IMR-90 (cell line): ENCODE measurements at regions not wholly inside any gene's neighbourhood (a gene's known extent, or its start where the extent isn't known, plus 50 kb on each side); places are given as distances from the start of the nearest gene placed in this dataset.

Source experiments
- BHLHE40 ChIP-seq: fragments of 150-350 bp; IDR thresholded peaks from 2 replicates; pipeline ENCODE4 v1.6.1; 2016; ENCODE audit warnings: mild to moderate bottlenecking, low read depth, low read length
- CEBPB ChIP-seq: IDR thresholded peaks from 2 replicates; pipeline ENCODE4 v1.6.1; 2012; ENCODE audit warnings: low read depth, low read length, improper control_type of control experiment
- CHD1 ChIP-seq: IDR thresholded peaks from 2 replicates; pipeline ENCODE4 v1.6.1; 2012; ENCODE audit warnings: low read depth, low read length, improper control_type of control experiment
- ELK1 ChIP-seq: fragments of 150-350 bp; IDR thresholded peaks from 2 replicates; pipeline ENCODE4 v1.6.1; 2016; ENCODE audit warnings: low read depth, mild to moderate bottlenecking, low read length, moderate library complexity, borderline replicate concordance
- FOS ChIP-seq: fragments of 150-350 bp; IDR thresholded peaks from 2 replicates; pipeline ENCODE4 v1.6.1; 2016; ENCODE audit warnings: low read depth, low read length
- POLR2A ChIP-seq: IDR thresholded peaks from 2 replicates; pipeline ENCODE4 v1.6.1; 2012; ENCODE audit warnings: mild to moderate bottlenecking, low read depth, low read length
- RAD21 ChIP-seq: IDR thresholded peaks from 2 replicates; pipeline ENCODE4 v1.6.1; 2012; ENCODE audit warnings: low read length, improper control_type of control experiment
- TF ChIP-seq, protein P1 (sequence below): conservative IDR thresholded peaks from 2 replicates; pipeline ENCODE4 v1.5.1; 2012; ENCODE audit warnings: mild to moderate bottlenecking, low read depth, low read length, improper control_type of control experiment
- TF ChIP-seq, protein P2 (sequence below): fragments of 150-350 bp; IDR thresholded peaks from 2 replicates; pipeline ENCODE4 v1.6.1; 2017; ENCODE audit warnings: mild to moderate bottlenecking, antibody characterized with exemption, low read length, low read depth

DNA sequence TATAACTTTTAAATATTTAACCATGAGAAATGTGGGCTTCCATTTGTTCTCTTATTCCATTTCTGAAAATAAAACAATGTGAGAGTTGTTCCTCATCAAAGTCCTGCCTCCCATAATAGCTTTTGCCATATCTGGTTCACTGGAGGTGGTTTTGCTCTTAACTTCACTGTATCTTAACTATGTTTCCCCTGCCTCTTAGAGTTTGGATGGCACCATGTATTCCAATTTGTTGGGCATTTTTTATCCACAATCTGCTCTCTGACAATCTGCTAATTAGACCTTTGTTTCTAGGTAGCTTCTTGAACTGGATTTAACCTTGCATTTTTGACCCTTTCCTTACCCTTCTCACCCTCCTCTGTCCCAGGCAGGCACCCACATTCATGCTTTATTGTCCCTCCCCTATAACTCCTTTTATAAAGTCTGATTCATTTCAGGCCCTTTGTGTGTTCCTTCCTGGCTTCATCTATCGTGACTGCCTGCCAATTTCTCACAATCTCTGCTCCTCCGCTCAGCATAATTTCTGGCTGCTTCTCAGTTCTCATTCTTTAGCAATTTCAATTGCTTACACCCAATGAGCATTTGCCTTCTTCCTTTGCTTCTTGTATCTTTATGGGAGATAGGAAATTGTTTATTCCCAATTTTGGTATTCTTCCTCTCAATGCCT is 144.2 kb upstream of the ARHGEF26 start:
- TF ChIP-seq, protein P1, sequence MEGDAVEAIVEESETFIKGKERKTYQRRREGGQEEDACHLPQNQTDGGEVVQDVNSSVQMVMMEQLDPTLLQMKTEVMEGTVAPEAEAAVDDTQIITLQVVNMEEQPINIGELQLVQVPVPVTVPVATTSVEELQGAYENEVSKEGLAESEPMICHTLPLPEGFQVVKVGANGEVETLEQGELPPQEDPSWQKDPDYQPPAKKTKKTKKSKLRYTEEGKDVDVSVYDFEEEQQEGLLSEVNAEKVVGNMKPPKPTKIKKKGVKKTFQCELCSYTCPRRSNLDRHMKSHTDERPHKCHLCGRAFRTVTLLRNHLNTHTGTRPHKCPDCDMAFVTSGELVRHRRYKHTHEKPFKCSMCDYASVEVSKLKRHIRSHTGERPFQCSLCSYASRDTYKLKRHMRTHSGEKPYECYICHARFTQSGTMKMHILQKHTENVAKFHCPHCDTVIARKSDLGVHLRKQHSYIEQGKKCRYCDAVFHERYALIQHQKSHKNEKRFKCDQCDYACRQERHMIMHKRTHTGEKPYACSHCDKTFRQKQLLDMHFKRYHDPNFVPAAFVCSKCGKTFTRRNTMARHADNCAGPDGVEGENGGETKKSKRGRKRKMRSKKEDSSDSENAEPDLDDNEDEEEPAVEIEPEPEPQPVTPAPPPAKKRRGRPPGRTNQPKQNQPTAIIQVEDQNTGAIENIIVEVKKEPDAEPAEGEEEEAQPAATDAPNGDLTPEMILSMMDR: no peak
- TF ChIP-seq, protein P2, sequence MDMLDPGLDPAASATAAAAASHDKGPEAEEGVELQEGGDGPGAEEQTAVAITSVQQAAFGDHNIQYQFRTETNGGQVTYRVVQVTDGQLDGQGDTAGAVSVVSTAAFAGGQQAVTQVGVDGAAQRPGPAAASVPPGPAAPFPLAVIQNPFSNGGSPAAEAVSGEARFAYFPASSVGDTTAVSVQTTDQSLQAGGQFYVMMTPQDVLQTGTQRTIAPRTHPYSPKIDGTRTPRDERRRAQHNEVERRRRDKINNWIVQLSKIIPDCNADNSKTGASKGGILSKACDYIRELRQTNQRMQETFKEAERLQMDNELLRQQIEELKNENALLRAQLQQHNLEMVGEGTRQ: no peak
- TF ChIP-seq CEBPB: no peak
- TF ChIP-seq ELK1: no peak
- no peak for TF ChIP-seq RAD21
- no peak for TF ChIP-seq POLR2A
- TF ChIP-seq BHLHE40: no peak
- TF ChIP-seq FOS: no peak
- TF ChIP-seq CHD1: no peak
